T-helper 1 cell (primary cell): ENCODE measurements at regions not wholly inside any gene's neighbourhood (a gene's known extent, or its start where the extent isn't known, plus 50 kb on each side); places are given as distances from the start of the nearest gene placed in this dataset.
"Not testable (repeated sequence)": the region's sequence is repeated elsewhere in the genome, so short reads cannot be mapped to it uniquely, and the experiment has no call there.

ENCODE experiments used
- DNase-seq, 5 donors: peaks; one replicate each; pipeline ENCODE4 v3.0.0-alpha.2; 2012 to 2020

- DNase-seq: no peak
Measured at GRCh38 chr10:84946904-84947303, 618.5 kb downstream of the CCSER2 start.

DNA sequence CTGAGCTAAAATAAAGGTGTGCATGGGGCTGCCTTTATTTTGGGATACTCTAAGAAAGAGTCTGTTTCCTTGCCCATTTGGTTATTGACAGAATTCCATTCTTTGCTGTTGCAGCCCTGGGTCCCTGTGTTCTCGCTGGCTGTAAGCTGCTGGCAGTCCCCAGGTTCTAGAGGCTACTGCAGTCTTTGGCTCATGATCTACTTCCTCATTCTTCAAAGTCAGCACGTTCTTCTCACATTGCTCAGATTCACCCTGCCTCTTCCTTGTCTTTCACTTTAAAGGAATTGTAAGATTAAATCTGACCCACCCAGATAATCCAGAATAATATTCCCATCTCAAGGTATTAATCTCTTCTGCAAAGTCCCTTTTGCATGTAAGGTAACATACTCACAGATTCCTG, 620.3 kb downstream of the CCSER2 start:
- no peak for DNase-seq

DNA sequence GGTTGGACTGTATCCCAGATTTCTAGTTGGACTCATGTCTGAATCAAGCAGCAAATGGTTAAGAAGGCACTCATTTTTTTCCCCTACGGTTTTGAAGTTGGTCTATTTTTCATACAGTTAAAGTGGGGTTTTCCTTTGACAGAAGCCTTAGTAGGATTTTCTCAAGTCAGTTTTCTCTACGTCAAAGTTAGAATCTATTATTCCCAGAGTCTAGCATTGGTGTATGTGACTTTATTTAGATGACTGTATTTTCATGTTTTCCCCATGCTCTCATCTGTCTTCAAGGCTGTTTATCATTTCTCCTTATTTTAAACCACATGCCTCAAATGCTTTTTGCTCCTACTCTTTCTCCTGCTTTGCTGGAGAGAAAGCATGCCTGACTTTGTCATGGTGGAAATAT, 623.2 kb downstream of the CCSER2 start:
- no peak for DNase-seq

DNA sequence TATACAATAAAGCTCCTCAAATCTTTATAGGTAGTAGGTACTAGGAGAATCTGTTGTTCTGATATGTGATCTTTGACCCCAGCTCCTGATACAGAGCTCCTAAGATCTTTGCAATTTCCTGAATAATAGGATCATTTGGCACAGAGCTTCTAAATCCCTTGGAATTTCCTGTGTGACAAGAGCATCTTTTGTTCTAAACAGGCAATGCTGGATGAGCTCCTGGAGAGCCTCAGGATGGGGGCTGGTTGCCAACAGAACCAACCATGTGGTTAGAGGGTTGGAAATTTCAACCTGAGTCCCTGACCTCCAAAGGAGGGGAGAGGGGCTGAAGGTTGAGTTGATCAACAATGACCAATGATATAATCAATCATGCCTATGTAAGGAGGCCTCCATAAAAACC, 629.0 kb downstream of the CCSER2 start:
- DNase-seq: no peak

- DNase-seq: no peak
Measured at GRCh38 chr10:84965468-84965867, 637.1 kb downstream of the CCSER2 start.

GRCh38 chr10:84966708-84967441, 638.5 kb downstream of the CCSER2 start:
- no peak for DNase-seq

DNA sequence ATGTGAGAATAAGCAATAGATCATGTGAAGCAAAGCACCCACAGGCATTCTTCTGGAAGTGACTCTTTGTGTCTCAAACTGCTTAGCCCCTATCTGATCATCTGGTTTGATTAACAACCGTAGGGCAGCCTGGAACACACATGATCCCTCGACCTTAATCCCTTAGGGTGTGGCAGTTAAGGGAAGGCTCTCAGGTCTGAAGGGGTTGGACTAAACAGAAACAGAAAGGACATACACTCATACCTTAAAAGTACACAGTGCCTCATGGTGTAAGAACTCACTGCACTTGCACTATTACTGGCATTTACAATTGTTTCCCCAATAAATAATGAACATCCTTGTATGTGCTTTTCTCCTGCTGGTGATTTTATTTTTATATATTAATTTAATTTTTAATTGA, 640.9 kb downstream of the CCSER2 start:
- DNase-seq: not testable (repeated sequence)

- DNase-seq: no peak
Measured at GRCh38 chr10:84987039-84987438, 658.6 kb downstream of the CCSER2 start.

GRCh38 chr10:84988011-84988410, 659.6 kb downstream of the CCSER2 start:
- no peak for DNase-seq

GRCh38 chr10:84990713-84991112, 662.3 kb downstream of the CCSER2 start:
- no peak for DNase-seq

GRCh38 chr10:84991301-84991700, 662.9 kb downstream of the CCSER2 start:
- no peak for DNase-seq

- DNase-seq: no peak
Measured at GRCh38 chr10:84993251-84994035, 665.1 kb downstream of the CCSER2 start.

DNA sequence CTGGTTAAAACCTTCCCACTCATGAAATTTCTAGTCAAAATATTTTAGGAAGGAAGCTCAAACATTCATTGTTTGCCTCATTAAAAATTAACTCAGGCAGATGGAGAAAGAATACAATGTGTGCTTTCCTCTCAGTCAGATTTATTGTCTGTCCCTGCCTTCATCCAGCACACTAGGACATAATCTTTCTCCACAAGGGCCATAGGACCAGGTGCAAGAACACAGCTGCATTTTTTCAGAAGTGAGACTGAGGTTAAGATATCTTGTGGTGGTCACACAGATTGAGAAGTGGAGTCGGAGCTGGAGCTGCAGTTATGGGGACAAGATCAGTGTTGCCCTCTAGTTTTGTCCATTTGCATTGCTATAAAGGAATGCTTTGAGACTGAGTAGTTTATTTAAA, 666.3 kb downstream of the CCSER2 start:
- no peak for DNase-seq

DNA sequence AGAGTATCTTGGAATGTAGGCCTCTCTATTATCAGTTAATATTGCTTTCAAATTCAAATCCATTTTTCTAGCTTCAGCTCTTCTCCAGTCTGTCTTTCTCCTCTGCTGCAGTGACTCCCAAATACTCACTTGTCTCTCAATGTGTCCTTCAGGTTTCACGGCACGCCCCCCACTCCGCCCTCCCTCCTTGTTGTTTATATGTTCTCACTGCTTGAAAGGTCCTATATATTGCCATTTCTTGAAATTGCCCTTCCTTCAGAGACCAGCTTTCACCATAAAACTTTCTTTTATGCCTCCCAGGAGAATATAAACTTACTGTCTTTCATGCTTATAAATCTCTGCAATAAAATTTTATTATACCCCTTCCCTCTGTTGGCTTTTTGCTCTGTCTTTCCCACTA, 668.2 kb downstream of the CCSER2 start:
- no peak for DNase-seq

- DNase-seq: no peak
Measured at GRCh38 chr10:84997870-84998269, 669.5 kb downstream of the CCSER2 start.

- no peak for DNase-seq
Measured at GRCh38 chr10:84999929-85000328, 671.5 kb downstream of the CCSER2 start.

DNA sequence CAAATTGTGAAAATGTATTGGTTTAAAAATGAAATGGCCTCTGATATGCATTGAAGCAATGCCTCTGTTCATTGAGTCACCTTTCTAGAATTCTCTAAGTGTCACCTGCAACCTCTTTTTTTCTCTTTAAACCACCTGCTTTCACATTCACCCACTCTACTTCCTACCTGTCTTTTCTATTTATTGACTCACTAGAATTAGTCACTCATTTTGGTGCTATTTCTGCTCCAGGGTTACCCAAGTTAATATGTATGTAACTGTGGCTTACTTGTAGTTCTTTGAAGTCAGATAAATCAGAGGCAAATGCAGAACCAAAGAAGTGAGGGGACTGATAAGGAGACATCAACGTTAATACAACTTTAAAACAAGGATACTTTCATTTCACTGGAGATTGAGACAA, 674.7 kb downstream of the CCSER2 start:
- DNase-seq: no peak

DNA sequence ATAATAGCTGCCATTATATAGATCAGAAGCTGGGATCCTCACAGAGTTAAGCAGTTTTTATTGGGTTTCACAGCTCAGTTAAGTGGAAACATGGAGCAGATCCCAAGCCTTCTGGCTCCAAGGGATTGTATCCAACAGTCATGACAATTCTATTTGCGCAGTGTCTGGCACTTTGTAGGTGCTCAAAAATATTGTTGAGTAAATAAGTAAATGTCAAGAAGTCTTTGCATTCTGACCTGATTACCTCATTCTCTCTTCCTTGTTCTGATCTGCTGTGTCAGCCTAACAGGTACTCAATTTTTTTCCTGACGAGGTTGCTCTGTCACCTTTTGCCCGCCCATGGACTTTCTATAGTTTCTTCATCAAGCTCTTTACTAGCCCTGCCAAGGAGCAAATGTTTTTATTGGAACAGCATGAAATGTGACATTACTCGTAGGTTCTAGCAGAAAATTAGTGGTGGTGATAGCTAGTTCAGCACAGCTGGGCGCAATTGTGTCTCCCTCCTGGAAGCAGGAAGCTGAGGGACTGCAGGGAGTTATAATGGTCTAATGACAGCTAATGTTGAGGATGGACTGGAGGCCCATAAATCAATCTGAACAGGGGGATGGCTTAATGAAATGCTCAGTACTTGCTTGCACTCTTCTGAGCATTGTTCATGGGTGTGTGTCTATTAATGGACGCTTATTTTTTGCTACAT, 680.2 kb downstream of the CCSER2 start:
- no peak for DNase-seq

- DNase-seq: no peak
Measured at GRCh38 chr10:85012305-85012704, 683.9 kb downstream of the CCSER2 start.

- DNase-seq: no peak
Measured at GRCh38 chr10:85026878-85027467, 698.6 kb downstream of the CCSER2 start.

GRCh38 chr10:85032981-85033380, 704.6 kb downstream of the CCSER2 start:
- DNase-seq: no peak

DNA sequence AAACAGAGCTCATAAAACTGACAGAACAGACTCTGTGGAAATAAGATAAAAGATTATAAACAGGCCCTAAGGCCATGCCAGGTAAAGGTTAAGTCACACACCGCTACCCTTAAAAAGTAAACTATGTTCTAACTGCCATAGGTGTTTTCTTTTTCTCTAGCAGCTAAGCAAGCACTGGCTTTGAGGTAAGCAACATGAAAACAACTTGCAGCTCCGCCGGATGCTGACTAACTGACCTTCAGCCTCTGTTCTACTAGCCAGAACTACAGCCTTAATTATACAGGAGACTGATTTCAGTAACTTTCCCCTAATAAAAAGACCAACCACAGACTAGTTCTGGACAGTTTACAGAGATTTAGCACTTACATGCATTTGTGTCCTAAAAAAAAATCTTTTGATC, 708.3 kb downstream of the CCSER2 start:
- no peak for DNase-seq

GRCh38 chr10:85039311-85039710, 710.9 kb downstream of the CCSER2 start:
- DNase-seq: no peak
